HepG2 (cell line): ENCODE measurements at regions not wholly inside any gene's neighbourhood (a gene's known extent, or its start where the extent isn't known, plus 50 kb on each side); places are given as distances from the start of the nearest gene placed in this dataset.

Experiments
- HDAC2 ChIP-seq: sonication (generic); formaldehyde crosslinking; IDR thresholded peaks from 2 replicates; pipeline ENCODE4 v1.4.0; 2020; ENCODE audit warnings: missing genetic modification reagents
- ZNF143 ChIP-seq: sonication (generic); formaldehyde crosslinking; IDR thresholded peaks from 2 replicates; pipeline ENCODE4 v1.4.0; 2020; ENCODE audit warnings: missing genetic modification reagents
- ZNF282 ChIP-seq: fragments of 450-650 bp; IDR thresholded peaks from 2 replicates; pipeline ENCODE4 v1.6.1; 2018; ENCODE audit not compliant: partially characterized antibody
- ZNF335 ChIP-seq: sonication (generic); formaldehyde crosslinking; IDR thresholded peaks from 2 replicates; pipeline ENCODE4 v1.4.0; 2020; ENCODE audit warnings: missing genetic modification reagents
- ZNF562 ChIP-seq: sonication (generic); formaldehyde crosslinking; IDR thresholded peaks from 2 replicates; pipeline ENCODE4 v1.8.0; 2022; ENCODE audit warnings: missing genetic modification reagents, borderline replicate concordance
- TF ChIP-seq, protein P1 (sequence below): sonication (generic); formaldehyde crosslinking; IDR thresholded peaks from 2 replicates; pipeline ENCODE4 v1.8.0; 2022; ENCODE audit warnings: missing genetic modification reagents, mild to moderate bottlenecking, moderate library complexity, borderline replicate concordance

GRCh38 chr11:27761356-27761755 is 61.1 kb upstream of the BDNF start:
- no peak for TF ChIP-seq ZNF335 (CRISPR knock-in tag)
- no peak for TF ChIP-seq ZNF562 (CRISPR knock-in tag)
- no peak for TF ChIP-seq ZNF282
- TF ChIP-seq, protein P1, sequence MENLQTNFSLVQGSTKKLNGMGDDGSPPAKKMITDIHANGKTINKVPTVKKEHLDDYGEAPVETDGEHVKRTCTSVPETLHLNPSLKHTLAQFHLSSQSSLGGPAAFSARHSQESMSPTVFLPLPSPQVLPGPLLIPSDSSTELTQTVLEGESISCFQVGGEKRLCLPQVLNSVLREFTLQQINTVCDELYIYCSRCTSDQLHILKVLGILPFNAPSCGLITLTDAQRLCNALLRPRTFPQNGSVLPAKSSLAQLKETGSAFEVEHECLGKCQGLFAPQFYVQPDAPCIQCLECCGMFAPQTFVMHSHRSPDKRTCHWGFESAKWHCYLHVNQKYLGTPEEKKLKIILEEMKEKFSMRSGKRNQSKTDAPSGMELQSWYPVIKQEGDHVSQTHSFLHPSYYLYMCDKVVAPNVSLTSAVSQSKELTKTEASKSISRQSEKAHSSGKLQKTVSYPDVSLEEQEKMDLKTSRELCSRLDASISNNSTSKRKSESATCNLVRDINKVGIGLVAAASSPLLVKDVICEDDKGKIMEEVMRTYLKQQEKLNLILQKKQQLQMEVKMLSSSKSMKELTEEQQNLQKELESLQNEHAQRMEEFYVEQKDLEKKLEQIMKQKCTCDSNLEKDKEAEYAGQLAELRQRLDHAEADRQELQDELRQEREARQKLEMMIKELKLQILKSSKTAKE, result no peak
- TF ChIP-seq HDAC2 (CRISPR knock-in tag), result no peak
- TF ChIP-seq ZNF143 (CRISPR knock-in tag), result no peak
